H9 (cell line): ENCODE measurements at regions not wholly inside any gene's neighbourhood (a gene's known extent, or its start where the extent isn't known, plus 50 kb on each side); places are given as distances from the start of the nearest gene placed in this dataset.

Experiments used
- DNase-seq: peaks from one replicate; pipeline ENCODE4 v3.0.0-alpha.2; 2017
- H2AFZ ChIP-seq: one replicate; pipeline ENCODE4 v1.6.1; 2013; ENCODE audit warnings: mild to moderate bottlenecking, low read length, control low read depth, moderate library complexity
- H2AK5ac ChIP-seq: 2 replicates; pipeline ENCODE4 v1.6.1; 2013; ENCODE audit warnings: low read length, control low read depth, mixed read lengths; ENCODE audit not compliant: insufficient read length
- H2BK120ac ChIP-seq: one replicate; pipeline ENCODE4 v1.6.1; 2013; ENCODE audit warnings: low read depth, mild to moderate bottlenecking, low read length, control low read depth, inconsistent platforms; ENCODE audit not compliant: poor library complexity, severe bottlenecking
- H2BK12ac ChIP-seq: 2 replicates; pipeline ENCODE4 v1.6.1; 2013; ENCODE audit warnings: low read length, control low read depth, mixed read lengths, low read depth; ENCODE audit not compliant: insufficient read length
- H2BK15ac ChIP-seq: 2 replicates; pipeline ENCODE4 v1.6.1; 2013; ENCODE audit warnings: low read depth, low read length, control low read depth
- H2BK20ac ChIP-seq: one replicate; pipeline ENCODE4 v1.6.1; 2013; ENCODE audit warnings: low read depth, mild to moderate bottlenecking, low read length, control low read depth, inconsistent platforms; ENCODE audit not compliant: poor library complexity, severe bottlenecking
- H2BK5ac ChIP-seq: 2 replicates; pipeline ENCODE4 v1.6.1; 2013; ENCODE audit warnings: low read length, control low read depth, mixed read lengths; ENCODE audit not compliant: insufficient read length
- H3K14ac ChIP-seq: 2 replicates; pipeline ENCODE4 v1.6.1; 2013; ENCODE audit warnings: low read length, control low read depth; ENCODE audit not compliant: insufficient read depth
- H3K18ac ChIP-seq: 2 replicates; pipeline ENCODE4 v1.6.1; 2013; ENCODE audit warnings: low read depth, mild to moderate bottlenecking, mixed read lengths, low read length, control low read depth; ENCODE audit not compliant: insufficient read length
- H3K23ac ChIP-seq: 2 replicates; pipeline ENCODE4 v1.6.1; 2013; ENCODE audit warnings: low read length, control low read depth, mixed read lengths, low read depth; ENCODE audit not compliant: insufficient read length
- H3K23me2 ChIP-seq: 2 replicates; pipeline ENCODE4 v1.6.1; 2013; ENCODE audit warnings: low read depth, mild to moderate bottlenecking, mixed read lengths, low read length, control low read depth; ENCODE audit not compliant: insufficient read length, poor library complexity, severe bottlenecking
- H3K27ac ChIP-seq: 2 replicates; pipeline ENCODE4 v1.5.1; 2013; ENCODE audit warnings: low read length, control low read depth, mixed read lengths, low read depth; ENCODE audit not compliant: insufficient read length
- H3K27me3 ChIP-seq: 2 replicates; pipeline ENCODE4 v1.6.1; 2013; ENCODE audit warnings: low read length, control low read depth, inconsistent platforms; ENCODE audit not compliant: insufficient read depth
- H3K4ac ChIP-seq: 2 replicates; pipeline ENCODE4 v1.6.1; 2013; ENCODE audit warnings: low read depth, mild to moderate bottlenecking, control low read depth, inconsistent platforms, low read length, moderate library complexity
- H3K4me1 ChIP-seq: 2 replicates; pipeline ENCODE4 v1.6.1; 2013; ENCODE audit warnings: low read length, control low read depth, inconsistent platforms; ENCODE audit not compliant: insufficient read depth
- H3K4me2 ChIP-seq: 2 replicates; pipeline ENCODE4 v1.6.1; 2013; ENCODE audit warnings: low read length, control low read depth, mixed read lengths; ENCODE audit not compliant: insufficient read length, insufficient read depth
- H3K56ac ChIP-seq: 2 replicates; pipeline ENCODE4 v1.6.1; 2013; ENCODE audit warnings: low read depth, mild to moderate bottlenecking, mixed read lengths, low read length, control low read depth; ENCODE audit not compliant: insufficient read length
- H3K79me1 ChIP-seq: 2 replicates; pipeline ENCODE4 v1.6.1; 2013; ENCODE audit warnings: low read depth, mild to moderate bottlenecking, moderate library complexity, low read length, control low read depth, inconsistent platforms; ENCODE audit not compliant: insufficient read depth, poor library complexity, severe bottlenecking
- H3K79me2 ChIP-seq: 2 replicates; pipeline ENCODE4 v1.6.1; 2013; ENCODE audit warnings: low read length, control low read depth, inconsistent platforms; ENCODE audit not compliant: insufficient read depth
- H3K9ac ChIP-seq: 2 replicates; pipeline ENCODE4 v1.6.1; 2013; ENCODE audit warnings: low read length, control low read depth, mixed read lengths; ENCODE audit not compliant: insufficient read length; ENCODE audit errors: extremely low read depth
- H3K9me3 ChIP-seq: one replicate; pipeline ENCODE4 v1.6.1; 2013; ENCODE audit warnings: low read depth, low read length, inconsistent platforms; ENCODE audit not compliant: control insufficient read depth
- H3T11ph ChIP-seq: one replicate; pipeline ENCODE4 v1.6.1; 2013; ENCODE audit warnings: mild to moderate bottlenecking, low read length, control low read depth, inconsistent platforms
- H4K20me1 ChIP-seq: one replicate; pipeline ENCODE4 v1.6.1; 2013; ENCODE audit not compliant: control insufficient read depth, insufficient read length, insufficient read depth
- H4K5ac ChIP-seq: 2 replicates; pipeline ENCODE4 v1.6.1; 2013; ENCODE audit warnings: low read depth, mild to moderate bottlenecking, mixed read lengths, low read length, control low read depth; ENCODE audit not compliant: insufficient read length
- H4K8ac ChIP-seq: replicated peaks from 2 replicates; pipeline ENCODE4 v1.6.1; 2013; ENCODE audit warnings: low read length, control low read depth, mixed read lengths, low read depth; ENCODE audit not compliant: insufficient read length
- H4K91ac ChIP-seq: 2 replicates; pipeline ENCODE4 v1.6.1; 2013; ENCODE audit warnings: low read depth, mild to moderate bottlenecking, moderate library complexity, mixed read lengths, low read length, control low read depth; ENCODE audit not compliant: insufficient read length
- H3K27ac Mint-ChIP-seq, 3 experiments: 2 replicates in 2 of 3; 3 replicates in 1 of 3; pipeline ENCODE4 v1.8.0; 2020 to 2021; ENCODE audit warnings: mixed read lengths in 3 of 3, mild to moderate bottlenecking in 1 of 3, moderate library complexity in 1 of 3
- H3K27me3 Mint-ChIP-seq: 2 replicates; pipeline ENCODE4 v1.8.0; 2021; ENCODE audit warnings: low read depth, mild to moderate bottlenecking, moderate library complexity, mixed read lengths
- H3K36me3 Mint-ChIP-seq, 3 experiments: 2 replicates in 2 of 3; 3 replicates in 1 of 3; pipeline ENCODE4 v1.8.0; 2020 to 2021; ENCODE audit warnings: low read depth in 3 of 3, mixed read lengths in 3 of 3; ENCODE audit not compliant: insufficient read depth in 1 of 3
- H3K4me1 Mint-ChIP-seq, 2 experiments: 2 replicates each; pipeline ENCODE4 v1.8.0; 2020; ENCODE audit warnings: mixed read lengths in 2 of 2
- H3K4me3 Mint-ChIP-seq, 2 experiments: 2 replicates in 1 of 2; 3 replicates in 1 of 2; pipeline ENCODE4 v1.8.0; 2020 to 2021; ENCODE audit warnings: mild to moderate bottlenecking in 2 of 2, mixed read lengths in 2 of 2, moderate library complexity in 1 of 2
- H3K9me3 Mint-ChIP-seq, 2 experiments: 2 replicates in 1 of 2; 3 replicates in 1 of 2; pipeline ENCODE4 v1.8.0; 2020; ENCODE audit warnings: mild to moderate bottlenecking in 2 of 2, mixed read lengths in 2 of 2, moderate library complexity in 1 of 2
- WGBS: extraction: QIAGEN DNeasy Blood & Tissue Kit; methylation state at CpG from one replicate; pipeline ENCODE4 v1.1.7; 2013; ENCODE audit warnings: missing lambda C conversion rate, low lambda C conversion rate, mixed read lengths; ENCODE audit not compliant: insufficient read length; ENCODE audit errors: extremely low coverage; 5-methylcytosine and 5-hydroxymethylcytosine counted together
- TF ChIP-seq, protein P1 (sequence below): fragments of 200-600 bp; sonication (generic); conservative IDR thresholded peaks from 3 replicates; pipeline ENCODE4 v1.8.0; 2021; ENCODE audit warnings: antibody characterized with exemption, mild to moderate bottlenecking

DNA sequence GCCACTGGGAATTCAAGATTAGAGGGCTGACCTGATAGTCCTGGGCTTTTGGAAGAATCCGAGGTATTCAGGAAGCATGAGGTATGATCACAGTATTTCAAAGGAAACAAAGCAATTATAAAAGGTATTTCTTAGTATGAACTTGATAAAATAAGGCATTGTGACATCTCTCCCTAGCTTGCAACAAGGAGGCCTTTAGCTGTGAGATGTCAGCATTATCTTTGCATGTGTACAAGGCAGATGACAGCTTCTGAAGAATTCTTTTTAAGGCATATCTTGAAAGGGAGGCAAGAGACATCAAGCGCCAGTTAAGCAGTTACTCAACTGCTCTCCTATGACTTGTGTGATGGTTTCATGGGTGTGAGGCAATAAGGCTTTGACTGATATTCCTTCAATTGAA, 1123.7 kb downstream of the PLA2G4A start:
- Mint-ChIP-seq H3K36me3 (peaks cover 3 to 29% (median 11%) of the 10 kb centered on the region in 3 experiments), H3K4me3 (no peak overlapping the region), H3K27me3 (no peaks in the 10 kb centered on the region), H3K4me1 (no peaks in the 10 kb centered on the region), H3K27ac (no peak overlapping the region), H3K9me3 (peaks cover 26 to 35% of the 10 kb centered on the region in 2 experiments)
- Histone ChIP-seq H3K23me2 (no peaks in the 10 kb centered on the region), H3K27ac (no peak overlapping the region), H3K79me2 (no peaks in the 10 kb centered on the region), H3K56ac (no peak overlapping the region), H3K79me1 (no peaks in the 10 kb centered on the region), H3K9me3 (no peaks in the 10 kb centered on the region), H2BK5ac (no peak overlapping the region), H3K27me3 (no peaks in the 10 kb centered on the region), H4K20me1 (no peaks in the 10 kb centered on the region), H2BK120ac (no peak overlapping the region), H2AK5ac (no peak overlapping the region), H3K9ac (no peak overlapping the region), H3K4me2 (no peak overlapping the region), H2AFZ (no peak overlapping the region), H2BK20ac (no peak overlapping the region), H3K23ac (no peak overlapping the region), H4K91ac (no peak overlapping the region), H2BK15ac (no peak overlapping the region), H3K4ac (no peak overlapping the region), H2BK12ac (no peak overlapping the region), H4K5ac (no peak overlapping the region), H3K18ac (no peak overlapping the region), H3K4me1 (no peaks in the 10 kb centered on the region), H3T11ph (no peak overlapping the region), H3K14ac (no peak overlapping the region), H4K8ac (no peak overlapping the region)
- TF ChIP-seq, protein P1, sequence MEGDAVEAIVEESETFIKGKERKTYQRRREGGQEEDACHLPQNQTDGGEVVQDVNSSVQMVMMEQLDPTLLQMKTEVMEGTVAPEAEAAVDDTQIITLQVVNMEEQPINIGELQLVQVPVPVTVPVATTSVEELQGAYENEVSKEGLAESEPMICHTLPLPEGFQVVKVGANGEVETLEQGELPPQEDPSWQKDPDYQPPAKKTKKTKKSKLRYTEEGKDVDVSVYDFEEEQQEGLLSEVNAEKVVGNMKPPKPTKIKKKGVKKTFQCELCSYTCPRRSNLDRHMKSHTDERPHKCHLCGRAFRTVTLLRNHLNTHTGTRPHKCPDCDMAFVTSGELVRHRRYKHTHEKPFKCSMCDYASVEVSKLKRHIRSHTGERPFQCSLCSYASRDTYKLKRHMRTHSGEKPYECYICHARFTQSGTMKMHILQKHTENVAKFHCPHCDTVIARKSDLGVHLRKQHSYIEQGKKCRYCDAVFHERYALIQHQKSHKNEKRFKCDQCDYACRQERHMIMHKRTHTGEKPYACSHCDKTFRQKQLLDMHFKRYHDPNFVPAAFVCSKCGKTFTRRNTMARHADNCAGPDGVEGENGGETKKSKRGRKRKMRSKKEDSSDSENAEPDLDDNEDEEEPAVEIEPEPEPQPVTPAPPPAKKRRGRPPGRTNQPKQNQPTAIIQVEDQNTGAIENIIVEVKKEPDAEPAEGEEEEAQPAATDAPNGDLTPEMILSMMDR, result no peak
- WGBS, result no CpG with 5 or more reads among the region's 2 CpGs
- no peak for DNase-seq
